Kidney (tissue), 13 donors: ENCODE measurements at regions not wholly inside any gene's neighbourhood (a gene's known extent, or its start where the extent isn't known, plus 50 kb on each side); places are given as distances from the start of the nearest gene placed in this dataset.
"Not testable (repeated sequence)": the region's sequence is repeated elsewhere in the genome, so short reads cannot be mapped to it uniquely, and the experiment has no call there.

Experiments
- DNase-seq, 5 donors: peaks; one replicate each; pipeline ENCODE4 v3.0.0-alpha.2; 2013 to 2020
- FAIRE-seq: peaks from 2 replicates; lab custom pipeline; 2012; peaks lifted over from hg19 to GRCh38; lab: Jason Lieb, UNC
- H3K27ac ChIP-seq, 2 donors: one replicate each; pipeline ENCODE4 v1.7.0; 2013; ENCODE audit warnings: low read depth in 2 of 2, low read length in 2 of 2, inconsistent platforms in 1 of 2
- H3K27me3 ChIP-seq: one replicate; pipeline ENCODE4 v1.7.1; 2013; ENCODE audit warnings: low read length, inconsistent platforms; ENCODE audit not compliant: control insufficient read depth, insufficient read depth
- H3K36me3 ChIP-seq, 3 donors: one replicate each; pipeline versions ENCODE4 v1.7.0 to v1.7.1; 2013; ENCODE audit warnings: low read length in 3 of 3, control low read depth in 1 of 3, inconsistent platforms in 1 of 3; ENCODE audit not compliant: insufficient read depth in 3 of 3, control insufficient read depth in 2 of 3
- H3K4me1 ChIP-seq, 3 donors: one replicate each; pipeline versions ENCODE4 v1.7.0 to v1.7.1; 2013; ENCODE audit warnings: low read length in 3 of 3, inconsistent platforms in 1 of 3, low read depth in 1 of 3; ENCODE audit not compliant: control insufficient read depth in 2 of 3, insufficient read depth in 2 of 3
- H3K4me3 ChIP-seq, 3 donors: one replicate each; pipeline versions ENCODE4 v1.7.0 to v1.8.1; 2013; ENCODE audit warnings: low read length in 3 of 3, control low read depth in 1 of 3, inconsistent platforms in 1 of 3
- H3K9ac ChIP-seq, 3 donors: one replicate each; pipeline versions ENCODE4 v1.7.0 to v1.7.1; 2013; ENCODE audit warnings: low read length in 3 of 3, control low read depth in 1 of 3, inconsistent platforms in 1 of 3
- H3K9me3 ChIP-seq, 3 donors: one replicate each; pipeline versions ENCODE4 v1.7.0 to v1.7.1; 2013; ENCODE audit warnings: low read length in 3 of 3, control low read depth in 1 of 3, inconsistent platforms in 1 of 3; ENCODE audit not compliant: control insufficient read depth in 2 of 3, insufficient read depth in 1 of 3
- CTCF ChIP-seq: IDR thresholded peaks from 3 replicates; pipeline ENCODE4 v1.5.1; 2012; ENCODE audit warnings: mild to moderate bottlenecking, moderate library complexity, borderline replicate concordance; ENCODE audit not compliant: insufficient read depth; ENCODE audit errors: extremely low read depth
- intact Hi-C: fragments of 100-400 bp; cut with DNase I; formaldehyde crosslinking; loops from one replicate; pipeline ENCODE4 v1.11.1; 2022
- donor health status: control.
- donor health status: control.
- donor health status: control.
- donor health status: control.
- donor health status: control.
- donor health status: DM: yes; HTN: yes; CAD: no.
- donor health status: Normal renal cell carcinoma (clear cell type).

GRCh38 chr2:131673400-131674173, 145.9 kb downstream of the CCDC74A start:
- Histone ChIP-seq H3K4me1 (peaks cover 0 to 10% (median 0%) of the 10 kb centered on the region in 3 donors), H3K36me3 (no peaks in the 10 kb centered on the region), H3K27ac (no peak overlapping the region), H3K4me3 (peak overlapping the region in 1 of 3 donors; percentile 41), H3K9me3 (no peaks in the 10 kb centered on the region), H3K9ac (no peak overlapping the region), H3K27me3 (no peaks in the 10 kb centered on the region)
- FAIRE-seq (no peak), DNase-seq (peak; percentile 80 to 90 (median 83))
- intact Hi-C loops, result no loop called here
- TF ChIP-seq CTCF, result peak; percentile 77

- TF ChIP-seq CTCF, result no peak
- DNase-seq (no peak), FAIRE-seq (no peak)
- no peak overlapping the region for H3K27ac ChIP-seq
- H3K9me3 ChIP-seq, result no peaks in the 10 kb centered on the region
- H3K4me1 ChIP-seq, result peaks cover 0 to 10% (median 0%) of the 10 kb centered on the region in 3 donors
- no peak overlapping the region for H3K9ac ChIP-seq
- H3K4me3 ChIP-seq, result peak overlapping the region in 1 of 3 donors; percentile 6
- no peaks in the 10 kb centered on the region for H3K36me3 ChIP-seq
- intact Hi-C loops, result no loop called here
- H3K27me3 ChIP-seq, result no peaks in the 10 kb centered on the region
Observed at GRCh38 chr2:131674174-131674507, 146.5 kb downstream of the CCDC74A start.

- FAIRE-seq, H3K4me1 ChIP-seq, H3K36me3 ChIP-seq, intact Hi-C loops, H3K9me3 ChIP-seq, H3K27me3 ChIP-seq: not testable (repeated sequence)
- H3K27ac ChIP-seq, result peak overlapping the region; percentile 43 to 83
- H3K4me3 ChIP-seq, result peak overlapping the region in 2 of 3 donors; percentile 82 to 83
- DNase-seq, result peak in 1 of 5 donors; percentile 71
- H3K9ac ChIP-seq, result peak overlapping the region in 2 of 3 donors; percentile 37 to 71
Observed at GRCh38 chr2:131681611-131682121, 154.0 kb downstream of the CCDC74A start.

GRCh38 chr2:131682122-131682944, 154.6 kb downstream of the CCDC74A start:
- Histone ChIP-seq H3K27ac (peak overlapping the region; percentile 43 to 83), H3K36me3 (no peaks in the 10 kb centered on the region), H3K4me3 (peak overlapping the region; percentile 82 to 83 (median 82)), H3K9ac (peak overlapping the region; percentile 37 to 71 (median 55)), H3K4me1 (no peaks in the 10 kb centered on the region), H3K27me3 (no peaks in the 10 kb centered on the region), H3K9me3 (no peaks in the 10 kb centered on the region)
- intact Hi-C loops, result no loop called here
- FAIRE-seq, result no peak
- peak; percentile 89 to 94 (median 90) for DNase-seq
- no peak for TF ChIP-seq CTCF

GRCh38 chr2:131682945-131683330, 155.2 kb downstream of the CCDC74A start:
- H3K27ac ChIP-seq, H3K36me3 ChIP-seq, intact Hi-C loops, FAIRE-seq, H3K4me1 ChIP-seq, H3K27me3 ChIP-seq, H3K9me3 ChIP-seq: not testable (repeated sequence)
- peak in 4 of 5 donors; percentile 33 to 65 (median 48) for DNase-seq
- H3K4me3 ChIP-seq, result peak overlapping the region; percentile 50 to 83 (median 82)
- peak overlapping the region in 1 of 3 donors; percentile 71 for H3K9ac ChIP-seq
